PC-9 (cell line): ENCODE measurements at regions not wholly inside any gene's neighbourhood (a gene's known extent, or its start where the extent isn't known, plus 50 kb on each side); places are given as distances from the start of the nearest gene placed in this dataset.

Experiments used
- BruUV-seq: library from RNA; stranded (reverse); fragments of 400-500 nt; replicated peaks from 2 replicates; lab custom pipeline; 2021; lab: Mats Ljungman, UMichigan
- CTCF ChIA-PET: fragments of 300-600 bp; sonication (Branson Sonifier 250); formaldehyde crosslinking; loops from one replicate; lab custom pipeline; 2022; ENCODE audit warnings: antibody characterized with exemption; lab: Charles Lee
- POLR2A ChIA-PET: fragments of 300-600 bp; sonication (Branson Sonifier 250); formaldehyde crosslinking; loops from one replicate; lab custom pipeline; 2022; ENCODE audit warnings: antibody characterized with exemption; ENCODE audit not compliant: unreplicated experiment; lab: Charles Lee
- DNase-seq, 2 experiments: peaks; one replicate each; pipeline versions ENCODE4 v3.0.0 to v3.0.0-alpha.2; 2015 to 2022; ENCODE audit warnings: mixed read lengths in 1 of 2
- H2AFZ ChIP-seq: fragments of 200-600 bp; sonication (generic); 2 replicates; pipeline ENCODE4 v1.8.1; 2017; ENCODE audit warnings: antibody characterized with exemption
- H3F3A ChIP-seq: fragments of 200-600 bp; sonication (generic); 2 replicates; pipeline ENCODE4 v1.8.1; 2017; ENCODE audit warnings: antibody characterized with exemption, mild to moderate bottlenecking, low read depth; ENCODE audit not compliant: insufficient read depth
- H3K27ac ChIP-seq: fragments of 200-600 bp; sonication (generic); 2 replicates; pipeline ENCODE4 v1.6.1; 2016; ENCODE audit warnings: mixed run types
- H3K27me3 ChIP-seq: fragments of 200-600 bp; sonication (generic); 2 replicates; pipeline ENCODE4 v1.6.1; 2016; ENCODE audit warnings: low read depth, mixed run types; ENCODE audit not compliant: insufficient read depth
- H3K36me3 ChIP-seq: fragments of 200-600 bp; sonication (generic); 2 replicates; pipeline ENCODE4 v1.6.1; 2016; ENCODE audit warnings: low read depth, mixed run types
- H3K4me1 ChIP-seq: fragments of 200-600 bp; sonication (generic); replicated peaks from 2 replicates; pipeline ENCODE4 v1.6.1; 2016; ENCODE audit warnings: mixed run types; ENCODE audit not compliant: insufficient read depth
- H3K4me2 ChIP-seq: fragments of 200-600 bp; sonication (generic); 2 replicates; pipeline ENCODE4 v1.6.1; 2017; ENCODE audit warnings: mixed run types
- H3K4me3 ChIP-seq: fragments of 200-600 bp; sonication (generic); 2 replicates; pipeline ENCODE4 v1.6.1; 2016; ENCODE audit warnings: mixed run types
- H3K79me2 ChIP-seq: fragments of 200-600 bp; sonication (generic); 2 replicates; pipeline ENCODE4 v1.6.1; 2017; ENCODE audit warnings: low read depth, mixed run types
- H3K9me2 ChIP-seq: fragments of 200-600 bp; sonication (generic); 2 replicates; pipeline ENCODE4 v1.8.1; 2017; ENCODE audit warnings: mild to moderate bottlenecking; ENCODE audit not compliant: insufficient read depth
- H3K9me3 ChIP-seq: fragments of 200-600 bp; sonication (generic); 2 replicates; pipeline ENCODE4 v1.8.1; 2016; ENCODE audit warnings: low read depth; ENCODE audit not compliant: insufficient read depth
- H4K20me1 ChIP-seq: fragments of 200-600 bp; sonication (generic); 2 replicates; pipeline ENCODE4 v1.8.1; 2017; ENCODE audit not compliant: insufficient read depth
- CTCF ChIP-seq: fragments of 200-600 bp; sonication (generic); conservative IDR thresholded peaks from 2 replicates; pipeline ENCODE4 v1.6.1; 2017; ENCODE audit warnings: mixed run types, antibody characterized with exemption, mild to moderate bottlenecking, moderate library complexity
- EZH2 ChIP-seq: fragments of 200-600 bp; sonication (generic); IDR thresholded peaks from 2 replicates; pipeline ENCODE4 v1.8.0; 2017; ENCODE audit warnings: antibody characterized with exemption, low read depth
- intact Hi-C: fragments of 100-400 bp; cut with micrococcal nuclease; formaldehyde crosslinking; loops from one replicate; pipeline ENCODE4 v1.10.0; 2022; ENCODE audit not compliant: unreplicated experiment

DNA sequence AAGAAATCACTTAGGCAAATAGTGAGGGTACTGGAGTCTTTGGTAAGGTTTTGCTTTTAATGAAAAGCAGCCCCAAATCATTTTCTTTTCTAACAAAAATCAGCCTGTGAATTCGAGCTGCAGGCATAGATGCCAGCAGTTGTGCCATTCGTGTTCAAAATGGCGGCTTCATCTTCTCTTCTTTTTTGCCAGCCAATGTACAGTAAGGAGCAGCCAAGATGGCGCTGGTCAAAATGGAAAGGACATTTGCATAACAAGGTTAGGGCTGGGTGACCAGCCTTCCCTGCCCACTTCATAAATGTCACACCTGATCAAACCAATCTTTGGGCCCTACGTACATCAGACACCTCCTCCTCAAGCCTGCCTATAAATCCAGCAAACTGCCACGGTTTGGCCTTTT, 100.2 kb upstream of the RGS1 start:
- no TSS peak for BruUV-seq
- Histone ChIP-seq H3K4me3 (no peak overlapping the region), H3K27me3 (no peaks in the 10 kb centered on the region), H4K20me1 (no peaks in the 10 kb centered on the region), H3K9me2 (no peaks in the 10 kb centered on the region), H3K27ac (no peak overlapping the region), H3F3A (no peaks in the 10 kb centered on the region), H3K4me2 (no peak overlapping the region), H3K79me2 (no peaks in the 10 kb centered on the region), H3K4me1 (no peaks in the 10 kb centered on the region), H2AFZ (no peak overlapping the region), H3K36me3 (no peaks in the 10 kb centered on the region), H3K9me3 (no peaks in the 10 kb centered on the region)
- no peak for DNase-seq
- intact Hi-C loops: loop anchor here (5.0 kb wide), 2 partner anchors 332 to 542 kb away; partner anchors contain the start of gene RGS2
- no peak for TF ChIP-seq CTCF
- TF ChIP-seq EZH2: no peak
- POLR2A ChIA-PET: no interaction called here
- CTCF ChIA-PET: interaction anchor here (0.7 to 1.0 kb wide), 2 partner anchors 9 to 14 kb away, joined by 3 read pairs; no protein-coding TSS in a partner anchor

DNA sequence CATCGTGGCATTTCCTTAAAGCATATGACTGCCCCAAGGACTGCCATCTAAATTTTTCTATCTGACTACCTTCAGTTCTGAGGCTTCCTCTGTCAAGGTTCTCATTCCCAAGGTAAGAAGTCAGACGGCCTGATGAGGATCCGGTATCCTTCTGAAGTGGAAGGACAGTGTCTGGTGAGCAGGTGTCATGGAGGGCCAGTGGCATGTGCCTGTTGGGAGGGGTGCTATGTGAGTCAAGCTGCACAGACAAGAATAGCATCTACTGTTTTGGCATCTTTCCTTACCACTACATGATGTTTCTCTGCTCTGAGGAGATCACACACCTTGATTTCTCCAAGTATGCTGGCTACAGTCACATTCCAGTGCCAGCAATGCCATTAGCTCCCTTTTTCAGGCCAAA, 99.6 kb upstream of the RGS1 start:
- Histone ChIP-seq H3K4me2 (no peak overlapping the region), H3K9me2 (no peaks in the 10 kb centered on the region), H3K27ac (no peak overlapping the region), H3K36me3 (no peaks in the 10 kb centered on the region), H3F3A (no peaks in the 10 kb centered on the region), H4K20me1 (no peaks in the 10 kb centered on the region), H3K79me2 (no peaks in the 10 kb centered on the region), H3K4me3 (no peak overlapping the region), H3K9me3 (no peaks in the 10 kb centered on the region), H3K4me1 (no peaks in the 10 kb centered on the region), H3K27me3 (no peaks in the 10 kb centered on the region), H2AFZ (no peak overlapping the region)
- intact Hi-C loops: loop anchor here (5.0 kb wide), 2 partner anchors 331 to 541 kb away; partner anchors contain the start of gene RGS2
- POLR2A ChIA-PET: no interaction called here
- DNase-seq: no peak
- CTCF ChIA-PET: interaction anchor here (0.7 kb wide), 1 partner anchor 10 kb away, joined by 3 read pairs; no protein-coding TSS in a partner anchor
- BruUV-seq: no TSS peak
- TF ChIP-seq EZH2: no peak
- TF ChIP-seq CTCF: no peak

DNA sequence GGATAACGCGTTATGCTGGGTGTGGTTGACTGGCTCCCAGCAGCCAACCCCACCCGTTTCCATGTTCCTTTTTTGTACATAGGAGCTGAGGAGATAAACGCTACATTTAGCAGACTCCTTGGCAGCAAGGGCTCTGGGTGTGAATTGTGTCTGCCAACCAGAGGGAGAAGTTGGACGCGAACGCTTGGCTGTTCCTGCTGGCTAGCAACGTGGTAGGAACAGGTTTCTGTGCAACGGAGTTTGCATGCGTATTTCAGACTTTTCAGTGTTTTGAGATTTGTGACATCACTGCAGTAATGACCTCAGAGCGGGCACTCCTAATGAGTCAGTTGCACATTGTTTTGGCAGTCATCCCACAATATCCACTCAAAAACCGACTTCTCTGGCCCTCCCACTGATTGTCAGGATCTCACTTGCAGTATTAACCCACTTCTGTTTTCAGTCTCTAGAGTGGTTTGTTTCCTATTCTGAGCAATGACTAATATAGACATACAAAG, 98.7 kb upstream of the RGS1 start:
- ChIA-PET POLR2A (interaction anchor here (0.6 kb wide), 1 partner anchor 1231 kb away, joined by 3 read pairs; no protein-coding TSS in a partner anchor), CTCF (interaction anchor here (0.6 kb wide), 1 partner anchor 330 kb away, joined by 3 read pairs; no protein-coding TSS in a partner anchor)
- no peak for TF ChIP-seq EZH2
- no peak for TF ChIP-seq CTCF
- BruUV-seq: no TSS peak
- Histone ChIP-seq H3K79me2 (no peaks in the 10 kb centered on the region), H3K27me3 (no peaks in the 10 kb centered on the region), H2AFZ (no peak overlapping the region), H3K27ac (no peak overlapping the region), H3K4me1 (no peaks in the 10 kb centered on the region), H3K4me3 (no peak overlapping the region), H4K20me1 (no peaks in the 10 kb centered on the region), H3K4me2 (no peak overlapping the region), H3K9me3 (no peaks in the 10 kb centered on the region), H3K9me2 (no peaks in the 10 kb centered on the region), H3K36me3 (no peaks in the 10 kb centered on the region), H3F3A (no peaks in the 10 kb centered on the region)
- intact Hi-C loops: loop anchor here (1.0 to 5.0 kb wide), 4 partner anchors 103 to 540 kb away; partner anchors contain the start of gene RGS2
- DNase-seq: peak in 1 of 2 experiments; percentile 14
